ENCODE measurements at regions not wholly inside any gene's neighbourhood (a gene's known extent, or its start where the extent isn't known, plus 50 kb on each side); places are given as distances from the start of the nearest gene placed in this dataset.

GRCh38 chr6:47180633-47181032, 129.1 kb downstream of the TNFRSF21 start:
- H3K4me3 Mint-ChIP-seq = no peak overlapping the region
- CTCF ChIA-PET = no interaction called here
- Histone ChIP-seq H3K27me3 (replicated peaks in 1 of 4; ENCODE audit: control extremely low read depth in 1 of 4, control insufficient read depth in 3 of 4, insufficient read depth in 4 of 4, low read length in 3 of 4) (no peaks in the 10 kb centered on the region), H3K4me1 (ENCODE audit: control insufficient read depth in 2 of 2, insufficient read depth in 2 of 2, low read length in 2 of 2) (no peaks in the 10 kb centered on the region), H3K79me2 (ENCODE audit: control insufficient read depth, insufficient read depth, low read length) (no peaks in the 10 kb centered on the region), H3K9me3 (ENCODE audit: control extremely low read depth in 1 of 3, control insufficient read depth in 2 of 3, insufficient read depth in 1 of 3, low read length in 2 of 3) (no peaks in the 10 kb centered on the region), H4K20me1 (ENCODE audit: control insufficient read depth, insufficient read depth, low read length, poor library complexity, severe bottlenecking) (no peaks in the 10 kb centered on the region), H3K27ac (ENCODE audit: low read length in 2 of 2) (no peak overlapping the region), H3K4me3 (ENCODE audit: control extremely low read depth in 1 of 5, extremely low read depth in 1 of 5, insufficient read depth in 1 of 5, low read depth in 2 of 5, low read length in 4 of 5) (no peak overlapping the region), H2AFZ (ENCODE audit: insufficient read depth, low read depth, low read length, poor library complexity, severe bottlenecking) (no peak overlapping the region), H3K4me2 (replicated peaks; ENCODE audit: low read depth, low read length, poor library complexity, severe bottlenecking) (no peak overlapping the region), H3K36me3 (replicated peaks in 1 of 2; ENCODE audit: control extremely low read depth in 1 of 2, control insufficient read depth in 1 of 2, extremely low read depth in 1 of 2, insufficient read depth in 2 of 2, low read length in 1 of 2) (no peaks in the 10 kb centered on the region), H3K9ac (ENCODE audit: low read length) (no peak overlapping the region)
- no peaks in the 10 kb centered on the region for H3K27me3 Mint-ChIP-seq
- H3K4me1 Mint-ChIP-seq = no peaks in the 10 kb centered on the region
- intact Hi-C loops (cut with micrococcal nuclease) = no loop called here
- H3K27ac Mint-ChIP-seq = no peak overlapping the region
- WGBS (ENCODE audit: insufficient coverage) = 92% methylated on average over 2 of the region's 2 CpGs
- POLR2A ChIA-PET = interaction anchor here (0.6 kb wide), 1 partner anchor 46 kb away, joined by 4 read pairs; no protein-coding TSS in a partner anchor
- DNase-seq = no peak
- no peaks in the 10 kb centered on the region for H3K9me3 Mint-ChIP-seq (ENCODE audit: insufficient read depth)
- no peak for ATAC-seq (ENCODE audit: low read depth)
- TF ChIP-seq, protein P1, sequence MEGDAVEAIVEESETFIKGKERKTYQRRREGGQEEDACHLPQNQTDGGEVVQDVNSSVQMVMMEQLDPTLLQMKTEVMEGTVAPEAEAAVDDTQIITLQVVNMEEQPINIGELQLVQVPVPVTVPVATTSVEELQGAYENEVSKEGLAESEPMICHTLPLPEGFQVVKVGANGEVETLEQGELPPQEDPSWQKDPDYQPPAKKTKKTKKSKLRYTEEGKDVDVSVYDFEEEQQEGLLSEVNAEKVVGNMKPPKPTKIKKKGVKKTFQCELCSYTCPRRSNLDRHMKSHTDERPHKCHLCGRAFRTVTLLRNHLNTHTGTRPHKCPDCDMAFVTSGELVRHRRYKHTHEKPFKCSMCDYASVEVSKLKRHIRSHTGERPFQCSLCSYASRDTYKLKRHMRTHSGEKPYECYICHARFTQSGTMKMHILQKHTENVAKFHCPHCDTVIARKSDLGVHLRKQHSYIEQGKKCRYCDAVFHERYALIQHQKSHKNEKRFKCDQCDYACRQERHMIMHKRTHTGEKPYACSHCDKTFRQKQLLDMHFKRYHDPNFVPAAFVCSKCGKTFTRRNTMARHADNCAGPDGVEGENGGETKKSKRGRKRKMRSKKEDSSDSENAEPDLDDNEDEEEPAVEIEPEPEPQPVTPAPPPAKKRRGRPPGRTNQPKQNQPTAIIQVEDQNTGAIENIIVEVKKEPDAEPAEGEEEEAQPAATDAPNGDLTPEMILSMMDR (IDR thresholded peaks at IDR 0.05) = no peak
- no peak for TF ChIP-seq EZH2 (IDR thresholded peaks at IDR 0.05; ENCODE audit: borderline replicate concordance, insufficient read depth, low read depth, low read length, poor library complexity, severe bottlenecking)

DNA sequence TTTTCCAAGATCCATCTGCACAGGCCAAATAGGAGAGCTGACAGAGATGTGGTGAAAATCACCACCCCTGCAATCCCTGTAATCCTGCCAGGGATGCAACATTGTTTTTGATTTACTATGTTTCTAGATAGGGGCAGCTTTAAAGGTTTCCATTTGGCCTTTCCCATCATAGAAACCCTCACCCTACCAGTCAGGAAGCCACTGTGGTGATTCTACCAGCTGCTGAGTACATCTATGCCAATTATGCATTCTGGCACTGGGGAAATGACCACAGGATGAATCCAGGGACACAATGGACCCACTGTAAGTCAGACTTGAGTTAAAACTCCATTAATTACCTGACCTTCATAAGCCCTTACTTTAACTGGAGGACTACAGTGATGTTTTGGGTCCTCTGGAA, 130.4 kb downstream of the TNFRSF21 start:
- Histone ChIP-seq H3K4me1 (ENCODE audit: control insufficient read depth in 2 of 2, insufficient read depth in 2 of 2, low read length in 2 of 2) (no peaks in the 10 kb centered on the region), H3K27ac (ENCODE audit: low read length in 2 of 2) (no peak overlapping the region), H2AFZ (ENCODE audit: insufficient read depth, low read depth, low read length, poor library complexity, severe bottlenecking) (no peak overlapping the region), H3K27me3 (replicated peaks in 1 of 4; ENCODE audit: control extremely low read depth in 1 of 4, control insufficient read depth in 3 of 4, insufficient read depth in 4 of 4, low read length in 3 of 4) (no peaks in the 10 kb centered on the region), H3K4me2 (replicated peaks; ENCODE audit: low read depth, low read length, poor library complexity, severe bottlenecking) (no peak overlapping the region), H4K20me1 (ENCODE audit: control insufficient read depth, insufficient read depth, low read length, poor library complexity, severe bottlenecking) (no peaks in the 10 kb centered on the region), H3K9me3 (ENCODE audit: control extremely low read depth in 1 of 3, control insufficient read depth in 2 of 3, insufficient read depth in 1 of 3, low read length in 2 of 3) (no peaks in the 10 kb centered on the region), H3K36me3 (replicated peaks in 1 of 2; ENCODE audit: control extremely low read depth in 1 of 2, control insufficient read depth in 1 of 2, extremely low read depth in 1 of 2, insufficient read depth in 2 of 2, low read length in 1 of 2) (no peaks in the 10 kb centered on the region), H3K4me3 (ENCODE audit: control extremely low read depth in 1 of 5, extremely low read depth in 1 of 5, insufficient read depth in 1 of 5, low read depth in 2 of 5, low read length in 4 of 5) (no peak overlapping the region), H3K9ac (ENCODE audit: low read length) (no peak overlapping the region), H3K79me2 (ENCODE audit: control insufficient read depth, insufficient read depth, low read length) (no peaks in the 10 kb centered on the region)
- Mint-ChIP-seq H3K27ac (no peak overlapping the region), H3K9me3 (ENCODE audit: insufficient read depth) (no peaks in the 10 kb centered on the region), H3K27me3 (no peaks in the 10 kb centered on the region), H3K4me3 (no peak overlapping the region), H3K4me1 (no peaks in the 10 kb centered on the region)
- TF ChIP-seq EZH2 (IDR thresholded peaks at IDR 0.05; ENCODE audit: borderline replicate concordance, insufficient read depth, low read depth, low read length, poor library complexity, severe bottlenecking) = no peak
- ChIA-PET CTCF (no interaction called here), POLR2A (no interaction called here)
- no peak for DNase-seq
- intact Hi-C loops (cut with micrococcal nuclease) = no loop called here
- ATAC-seq (ENCODE audit: low read depth) = no peak

Measured in B cell (primary cell).